Adrenal gland (tissue), 5 donors: ENCODE measurements at regions not wholly inside any gene's neighbourhood (a gene's known extent, or its start where the extent isn't known, plus 50 kb on each side); places are given as distances from the start of the nearest gene placed in this dataset.

Experiments
- POLR2A ChIP-seq, 2 donors: fragments of 450-650 bp; IDR thresholded peaks; one replicate each; pipeline ENCODE4 v1.6.1; 2017; ENCODE audit warnings: antibody characterized with exemption in 2 of 2, mild to moderate bottlenecking in 2 of 2, moderate library complexity in 1 of 2
- TF ChIP-seq, protein P1 (sequence below), 6 experiments: fragments of 450-650 bp in 4 of 6; fragments of 200-600 bp in 2 of 6; sonication (generic) in 1 of 6; IDR thresholded peaks; 1 replicate in 5 of 6; 2 replicates in 1 of 6; pipeline versions ENCODE4 v1.5.1 to v1.8.0; 2016 to 2021; ENCODE audit warnings: antibody characterized with exemption in 6 of 6, mild to moderate bottlenecking in 2 of 6, moderate library complexity in 1 of 6
- donor health status: DM: no; HTN: no; CAD: no.

- TF ChIP-seq, protein P1, sequence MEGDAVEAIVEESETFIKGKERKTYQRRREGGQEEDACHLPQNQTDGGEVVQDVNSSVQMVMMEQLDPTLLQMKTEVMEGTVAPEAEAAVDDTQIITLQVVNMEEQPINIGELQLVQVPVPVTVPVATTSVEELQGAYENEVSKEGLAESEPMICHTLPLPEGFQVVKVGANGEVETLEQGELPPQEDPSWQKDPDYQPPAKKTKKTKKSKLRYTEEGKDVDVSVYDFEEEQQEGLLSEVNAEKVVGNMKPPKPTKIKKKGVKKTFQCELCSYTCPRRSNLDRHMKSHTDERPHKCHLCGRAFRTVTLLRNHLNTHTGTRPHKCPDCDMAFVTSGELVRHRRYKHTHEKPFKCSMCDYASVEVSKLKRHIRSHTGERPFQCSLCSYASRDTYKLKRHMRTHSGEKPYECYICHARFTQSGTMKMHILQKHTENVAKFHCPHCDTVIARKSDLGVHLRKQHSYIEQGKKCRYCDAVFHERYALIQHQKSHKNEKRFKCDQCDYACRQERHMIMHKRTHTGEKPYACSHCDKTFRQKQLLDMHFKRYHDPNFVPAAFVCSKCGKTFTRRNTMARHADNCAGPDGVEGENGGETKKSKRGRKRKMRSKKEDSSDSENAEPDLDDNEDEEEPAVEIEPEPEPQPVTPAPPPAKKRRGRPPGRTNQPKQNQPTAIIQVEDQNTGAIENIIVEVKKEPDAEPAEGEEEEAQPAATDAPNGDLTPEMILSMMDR (IDR thresholded peaks at IDR 0.05) = no peak
- no peak for TF ChIP-seq POLR2A (IDR thresholded peaks at IDR 0.05)
Observed at GRCh38 chr14:101047326-101047725, 143.8 kb upstream of the RTL1 start.
